ENCODE measurements at regions not wholly inside any gene's neighbourhood (a gene's known extent, or its start where the extent isn't known, plus 50 kb on each side); places are given as distances from the start of the nearest gene placed in this dataset.
A peak's percentile ranks its signal among the peaks of the same experiment; 100 is the strongest.

DNA sequence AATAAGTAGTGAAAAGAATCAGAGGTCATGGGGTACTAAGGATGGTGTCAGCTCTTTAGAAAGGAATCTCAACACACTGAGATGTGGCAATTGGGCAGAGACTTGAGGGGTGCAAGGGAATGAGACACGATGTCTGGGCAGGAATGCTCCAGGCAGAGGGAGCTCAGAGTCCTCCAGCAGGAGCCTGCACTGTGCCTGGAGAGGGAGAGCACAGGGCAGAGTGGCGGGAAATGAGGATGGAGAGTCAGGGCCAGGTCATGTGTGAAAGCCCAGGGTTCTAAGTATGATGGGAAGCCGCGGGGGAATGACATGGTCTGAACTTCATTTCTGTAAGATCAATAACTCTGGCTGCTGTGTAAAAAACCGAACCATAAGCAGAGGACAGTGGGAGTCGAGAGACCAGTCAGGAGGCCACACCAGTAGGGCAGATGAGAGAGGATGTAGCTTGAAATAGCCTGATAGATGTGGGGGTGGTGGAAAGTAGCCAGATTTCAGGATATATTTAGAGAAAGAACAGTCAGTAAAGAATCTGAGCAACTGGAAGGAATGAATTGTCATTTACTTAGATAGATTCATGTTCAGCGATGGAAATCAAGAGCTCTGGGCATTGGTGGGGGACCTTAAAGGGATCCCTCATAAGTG, 133.4 kb upstream of the DTNBP1 start:
- DNase-seq, result no peak

DNA sequence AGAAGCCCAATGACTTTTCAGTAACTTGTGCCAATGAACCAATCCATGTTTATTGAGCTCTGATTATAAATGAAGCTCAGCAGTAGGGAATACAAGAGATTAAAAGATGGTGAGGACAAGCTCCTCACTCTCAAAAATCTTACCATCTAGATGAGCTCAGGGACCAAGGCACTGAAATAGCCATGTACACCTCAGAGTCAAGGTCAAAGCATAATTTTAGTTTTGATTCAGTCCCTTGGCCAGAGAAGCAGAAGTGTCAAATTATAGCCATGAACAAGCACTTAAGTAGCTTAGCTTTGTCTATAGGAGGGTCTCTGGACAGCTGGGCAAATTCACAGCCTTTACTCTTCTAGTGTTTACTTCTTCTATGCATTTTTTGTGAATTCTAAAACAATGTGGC, 131.0 kb upstream of the DTNBP1 start:
- DNase-seq, result no peak

DNA sequence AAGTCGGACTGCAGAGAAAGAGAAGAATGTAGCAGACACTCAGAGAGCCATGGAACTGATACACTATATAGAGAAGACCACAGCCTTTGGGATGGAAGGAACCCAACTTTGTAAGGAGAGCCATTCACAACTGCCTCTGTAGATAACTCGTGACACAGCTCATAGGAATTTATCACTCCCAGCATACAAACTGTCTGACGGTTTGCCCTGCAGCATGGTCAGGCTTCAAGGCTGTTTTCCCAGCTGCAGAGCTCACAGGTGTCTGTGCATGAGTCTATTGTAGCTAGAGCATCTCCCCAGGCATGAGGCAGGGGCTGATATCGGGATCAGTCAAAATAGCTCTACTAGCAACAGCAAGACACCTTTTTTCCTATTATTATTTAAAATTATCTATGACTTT, 130.5 kb upstream of the DTNBP1 start:
- DNase-seq, result no peak

DNA sequence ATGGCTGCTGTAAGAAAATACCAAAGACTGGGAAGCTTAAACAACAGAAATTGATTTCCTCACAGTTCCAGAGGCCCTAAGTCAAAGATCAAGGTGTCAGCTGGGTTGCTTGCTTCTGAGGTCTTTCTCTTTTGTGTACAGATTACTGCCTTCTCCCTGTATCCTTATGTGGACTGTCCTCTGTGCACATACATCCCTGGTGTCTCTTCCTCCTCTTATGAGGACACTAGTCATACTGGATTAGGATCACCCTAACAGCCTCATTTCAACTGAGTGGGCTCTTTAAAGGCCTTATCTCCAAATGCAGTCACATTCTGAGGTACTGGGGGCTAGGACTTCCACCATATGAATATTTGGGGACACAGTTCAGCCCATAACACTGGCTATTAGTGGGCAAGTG, 130.0 kb upstream of the DTNBP1 start:
- DNase-seq, result no peak

DNA sequence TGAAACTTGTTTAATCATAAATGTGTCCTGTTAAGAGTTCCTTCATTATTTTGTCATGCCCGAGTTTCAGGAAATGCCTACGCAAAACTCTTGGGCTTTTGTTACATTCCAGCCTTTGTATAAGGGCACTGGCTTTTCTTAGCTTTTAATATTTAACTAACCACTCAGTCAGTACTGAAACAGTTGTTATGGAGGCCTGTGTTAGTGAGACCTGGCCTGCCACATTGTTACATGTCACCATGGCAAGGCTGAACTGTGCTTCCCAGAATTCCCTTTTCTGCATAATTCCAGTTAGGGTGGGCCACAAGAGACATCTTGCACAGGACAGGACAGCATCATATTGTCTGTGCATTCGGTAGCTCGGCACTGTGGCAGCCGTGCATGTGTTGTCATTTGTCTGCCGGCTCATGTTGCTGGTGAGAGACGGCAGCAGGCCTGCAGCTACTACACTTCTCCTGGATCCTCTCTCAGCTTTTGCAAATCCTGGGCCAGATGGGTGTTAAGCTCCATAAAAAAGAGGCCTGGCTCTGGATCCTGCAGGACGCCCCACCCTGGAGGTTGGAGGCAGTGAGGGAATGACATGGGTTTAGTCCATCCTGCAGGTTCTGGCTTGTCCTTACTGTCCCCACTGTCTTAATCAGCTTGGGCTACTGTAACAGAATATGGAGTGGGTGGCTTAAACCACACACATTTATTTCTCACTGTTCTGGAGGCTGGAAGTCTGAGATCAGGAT, 128.8 kb upstream of the DTNBP1 start:
- peak; percentile 65 for DNase-seq

DNA sequence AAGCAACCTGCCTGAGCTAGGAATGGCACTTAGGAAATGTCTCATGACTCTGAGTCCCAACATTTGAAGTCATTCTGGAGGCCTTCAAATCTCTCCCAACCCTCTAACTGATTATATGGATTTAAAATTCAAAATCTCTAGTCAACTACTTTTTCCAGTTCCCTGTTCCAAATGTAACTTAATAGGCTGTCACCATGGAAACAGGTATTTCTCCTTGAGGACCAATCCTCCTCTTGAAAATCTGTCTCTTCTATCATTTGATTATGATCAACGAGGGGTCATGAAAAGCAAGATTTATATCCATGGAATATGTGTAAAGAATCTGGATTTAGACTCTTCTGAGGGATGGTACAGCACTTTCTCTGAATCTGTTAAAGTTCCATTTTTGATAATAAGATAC, 127.3 kb upstream of the DTNBP1 start:
- peak; percentile 23 for DNase-seq

DNA sequence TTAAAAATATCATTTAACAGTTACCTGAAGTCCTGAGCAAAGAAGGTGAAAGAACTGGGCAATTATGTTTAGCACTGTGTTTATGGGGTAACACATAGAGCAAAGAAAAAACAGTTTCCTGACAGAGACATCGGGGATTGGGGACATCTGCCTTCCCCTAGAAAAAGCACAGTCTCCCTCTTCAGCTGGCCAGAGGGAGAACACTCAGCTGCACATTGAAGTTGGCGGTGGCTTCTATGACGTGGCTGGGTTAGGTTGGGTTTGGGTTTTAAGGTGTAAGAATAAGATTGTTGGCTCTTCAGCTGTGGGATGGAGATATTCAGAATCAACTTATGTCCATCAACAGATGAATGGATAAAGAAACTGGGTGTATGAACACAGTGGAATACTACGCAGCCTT, 124.0 kb upstream of the DTNBP1 start:
- no peak for DNase-seq

DNA sequence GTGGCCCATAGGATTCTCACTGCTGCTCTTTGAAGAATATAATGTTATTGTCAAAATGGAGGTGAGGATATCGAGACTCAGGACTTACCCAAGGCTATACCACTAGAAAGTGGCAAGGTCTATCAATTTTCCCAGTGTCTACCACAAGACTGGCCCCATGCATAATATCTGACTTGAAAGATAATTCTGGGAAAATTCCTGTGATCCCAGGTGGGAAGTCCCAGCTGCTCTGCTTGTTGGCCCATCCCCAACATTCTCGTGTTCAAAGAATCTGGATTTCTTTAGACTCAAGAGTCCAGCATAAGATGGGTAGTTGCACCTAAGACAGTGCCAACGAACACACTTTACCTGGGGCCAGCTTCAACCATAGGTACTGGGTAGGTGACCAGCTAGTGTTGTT, 120.7 kb upstream of the DTNBP1 start:
- no peak for DNase-seq

DNA sequence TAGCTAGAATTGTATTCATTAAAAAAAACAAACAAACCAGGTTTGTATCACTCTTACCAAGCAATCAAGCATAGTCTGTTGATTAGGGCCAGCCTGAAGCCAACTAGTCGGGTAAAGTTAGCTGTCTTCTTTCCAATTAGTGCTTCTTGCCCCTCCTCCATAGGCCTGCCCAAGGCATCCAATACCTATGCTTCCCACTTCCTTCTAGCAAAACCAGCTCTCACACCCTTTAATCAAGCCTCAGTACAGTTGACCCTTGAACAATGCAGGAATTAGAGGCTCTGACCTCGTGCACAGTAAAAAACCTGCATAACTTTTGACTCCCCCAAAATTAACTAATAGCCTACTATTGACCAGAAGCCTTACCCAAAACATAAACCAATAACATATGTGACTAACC, 119.1 kb upstream of the DTNBP1 start:
- no peak for DNase-seq

DNA sequence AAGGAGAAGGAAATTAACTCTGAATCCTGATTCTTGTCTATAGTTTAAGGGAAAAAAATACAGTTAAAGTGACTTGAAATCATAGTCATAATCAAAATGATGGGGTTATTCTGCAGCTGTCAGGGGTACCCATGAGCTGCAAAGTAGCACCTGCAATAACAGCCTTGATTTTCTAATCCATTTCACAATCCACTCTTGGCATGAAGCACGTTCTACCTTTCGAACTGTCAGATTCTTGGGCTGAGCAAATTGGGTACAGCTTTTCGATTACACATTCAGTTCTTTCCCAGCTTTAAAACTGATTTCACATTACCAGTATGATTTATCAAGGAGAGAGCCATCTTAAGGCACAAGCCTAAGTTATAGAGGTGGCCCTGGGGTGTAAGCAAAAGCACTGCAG, 118.5 kb upstream of the DTNBP1 start:
- no peak for DNase-seq

DNA sequence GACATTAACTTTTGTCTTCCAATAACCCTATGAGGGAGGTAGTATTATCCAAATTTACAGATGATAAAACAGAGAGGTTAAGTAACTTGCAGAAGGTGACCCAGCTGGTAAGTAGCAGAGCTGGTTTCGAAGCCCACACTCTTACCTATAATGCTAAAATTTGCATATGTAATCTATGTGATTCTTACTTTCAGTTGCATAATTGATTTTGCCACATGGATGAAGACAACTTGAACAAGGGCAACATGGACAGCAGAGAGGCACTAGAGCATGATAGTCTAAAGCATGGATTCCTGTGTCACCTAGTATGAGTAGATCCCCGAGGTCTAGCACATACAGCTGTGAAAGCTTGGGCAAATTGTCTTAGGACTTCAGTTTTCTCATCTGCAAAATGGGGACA, 117.6 kb upstream of the DTNBP1 start:
- no peak for DNase-seq

DNA sequence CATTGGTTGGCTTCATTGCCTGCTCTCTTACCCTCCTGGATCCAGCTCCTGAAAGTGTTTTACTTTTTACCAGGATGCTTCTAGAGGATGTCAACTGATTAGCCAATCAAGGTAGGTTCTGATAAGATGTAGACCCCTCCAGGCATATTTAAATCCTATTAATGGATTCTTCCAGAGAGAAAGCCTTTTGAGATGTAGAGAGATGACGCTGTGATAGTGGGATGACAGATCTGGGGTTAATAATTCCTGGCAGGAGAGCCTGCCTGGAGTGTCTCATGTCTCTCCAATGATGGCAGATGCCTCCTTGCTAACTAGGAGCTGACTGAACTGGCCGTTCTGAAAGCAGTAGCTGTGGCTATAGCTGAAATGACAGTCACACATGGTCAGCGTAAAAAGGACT, 116.9 kb upstream of the DTNBP1 start:
- no peak for DNase-seq

DNA sequence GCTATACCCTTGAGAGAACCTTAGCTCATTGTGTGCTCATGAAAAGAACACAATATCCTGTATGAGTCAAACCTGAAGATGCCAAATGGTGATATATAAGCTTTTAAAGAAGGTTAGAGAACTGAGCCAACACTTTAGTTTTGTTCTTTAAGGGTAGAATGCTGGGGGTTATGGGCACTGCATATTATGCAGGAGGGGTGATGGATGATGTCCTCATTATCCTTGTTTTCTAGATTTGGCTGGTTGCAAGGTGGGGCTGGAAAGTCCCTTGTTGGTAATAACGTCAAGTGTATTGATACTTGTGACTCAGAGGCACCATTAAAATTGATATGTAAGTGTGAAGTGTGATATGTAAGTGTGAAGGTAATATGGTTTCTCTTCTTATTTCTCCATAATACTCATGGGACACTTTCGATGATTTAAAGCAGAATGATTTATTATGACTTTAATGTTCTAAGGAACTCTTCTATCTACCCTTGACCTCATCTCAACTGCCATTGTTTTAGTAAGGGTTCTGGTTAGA, 113.7 kb upstream of the DTNBP1 start:
- DNase-seq, result no peak

DNA sequence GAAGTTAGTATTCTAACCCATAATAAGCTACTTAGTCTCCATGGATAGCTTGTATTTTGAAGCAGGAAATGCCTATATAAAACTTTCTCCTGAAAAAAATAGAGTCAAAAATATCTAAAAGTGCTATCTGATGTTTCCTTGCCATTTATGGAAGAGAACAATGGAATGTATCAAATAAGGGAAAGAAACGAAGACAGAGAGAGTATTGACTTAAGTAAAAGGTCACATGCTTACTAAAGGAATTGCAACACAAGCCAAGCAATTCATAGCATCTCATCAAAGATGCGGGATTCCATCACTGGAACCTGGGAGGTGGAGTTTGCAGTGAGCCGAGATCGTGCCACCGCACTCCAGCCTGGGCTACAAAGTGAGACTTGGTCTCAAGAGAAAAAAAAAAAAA, 112.9 kb upstream of the DTNBP1 start:
- DNase-seq, result no peak

DNA sequence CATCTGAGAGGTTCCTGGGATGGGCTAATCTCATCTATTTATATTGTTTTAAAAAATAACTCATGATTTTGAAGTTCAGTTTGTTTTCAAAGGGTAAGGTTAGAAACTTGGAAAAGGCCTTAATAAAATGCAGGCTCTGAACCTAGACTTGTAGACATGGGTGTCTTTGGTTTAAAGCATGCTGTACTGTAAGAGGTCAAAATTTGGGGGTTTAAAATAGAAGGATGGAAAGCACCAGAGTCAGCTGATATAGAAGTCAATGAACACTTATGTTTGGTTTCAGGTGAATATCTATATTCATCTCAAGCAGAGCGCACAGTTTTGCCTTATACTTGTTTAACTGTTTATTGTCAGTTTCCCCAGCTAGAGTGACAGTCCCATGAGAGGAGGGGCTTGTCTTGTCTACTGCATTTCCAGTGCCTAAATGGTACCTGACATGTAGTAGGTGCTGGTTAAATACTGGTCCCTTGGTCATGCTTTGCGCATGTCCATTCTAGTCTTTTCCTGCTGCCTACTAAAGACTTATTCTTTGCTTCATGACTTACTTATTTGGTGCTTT, 112.3 kb upstream of the DTNBP1 start:
- DNase-seq, result no peak

DNA sequence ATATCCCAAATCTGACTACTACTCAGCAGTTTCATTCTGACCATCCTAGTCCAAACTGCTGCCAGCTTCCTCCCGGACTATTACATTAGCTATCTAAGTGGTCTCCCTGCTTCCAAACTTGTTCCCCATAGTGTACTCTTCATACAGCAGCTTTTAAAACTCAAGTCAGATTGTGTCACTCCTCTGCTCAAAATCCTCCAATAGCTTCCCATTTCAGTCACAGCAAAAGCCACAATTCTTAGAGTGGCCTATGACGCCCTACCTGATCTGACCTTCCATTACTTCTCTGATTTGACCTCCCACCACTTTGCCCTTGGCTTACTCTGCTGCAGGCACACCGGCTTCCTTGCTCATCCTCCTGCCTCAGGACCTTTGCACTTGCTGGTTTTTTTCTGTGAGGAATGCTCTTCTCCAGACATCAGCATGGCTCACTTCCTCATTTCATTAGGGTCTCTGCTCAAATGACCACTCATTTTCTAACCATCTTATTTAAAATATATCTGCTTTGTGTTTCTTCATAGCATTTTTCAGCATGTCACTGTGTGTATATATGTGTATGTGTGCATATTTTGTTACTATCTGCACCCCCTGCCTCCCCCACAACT, 111.1 kb upstream of the DTNBP1 start:
- no peak for DNase-seq

DNA sequence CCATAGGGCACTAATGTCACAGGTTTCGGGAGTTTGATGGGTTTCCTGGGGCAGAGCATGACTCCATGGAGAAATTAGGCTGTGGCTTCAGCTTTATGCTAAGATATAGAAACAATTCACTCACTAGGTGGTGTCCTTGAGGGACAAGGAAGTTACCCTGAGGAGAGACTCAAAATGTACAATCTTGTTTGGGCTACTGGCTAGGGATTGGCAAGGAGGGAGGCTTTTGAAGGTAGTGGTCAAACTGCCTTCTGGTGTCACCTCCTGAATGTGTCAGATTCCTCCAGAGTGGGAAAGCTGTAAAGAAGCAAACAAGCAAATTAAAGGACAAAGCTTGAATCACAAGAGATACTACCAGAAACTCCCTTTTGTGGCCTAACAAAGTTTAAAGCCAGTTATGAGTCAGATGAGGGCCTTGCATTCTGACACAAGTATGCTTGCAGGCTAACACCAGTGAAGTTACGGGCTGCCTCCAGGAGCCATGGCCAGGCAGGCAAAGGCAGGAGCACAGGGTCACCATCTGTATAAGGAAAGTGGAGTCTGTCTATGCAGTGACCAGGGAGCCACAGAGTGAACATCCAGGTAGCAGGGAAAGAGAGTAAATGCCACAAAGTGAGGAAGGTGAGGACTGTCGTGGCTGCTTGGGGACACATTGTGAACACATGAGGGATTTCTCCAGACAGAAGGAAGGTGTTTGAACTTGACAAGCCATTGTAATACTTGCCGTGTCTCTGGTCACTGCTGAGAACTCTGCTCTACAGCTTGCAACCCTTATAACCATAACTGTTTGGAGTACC, 107.7 kb upstream of the DTNBP1 start:
- no peak for DNase-seq

DNA sequence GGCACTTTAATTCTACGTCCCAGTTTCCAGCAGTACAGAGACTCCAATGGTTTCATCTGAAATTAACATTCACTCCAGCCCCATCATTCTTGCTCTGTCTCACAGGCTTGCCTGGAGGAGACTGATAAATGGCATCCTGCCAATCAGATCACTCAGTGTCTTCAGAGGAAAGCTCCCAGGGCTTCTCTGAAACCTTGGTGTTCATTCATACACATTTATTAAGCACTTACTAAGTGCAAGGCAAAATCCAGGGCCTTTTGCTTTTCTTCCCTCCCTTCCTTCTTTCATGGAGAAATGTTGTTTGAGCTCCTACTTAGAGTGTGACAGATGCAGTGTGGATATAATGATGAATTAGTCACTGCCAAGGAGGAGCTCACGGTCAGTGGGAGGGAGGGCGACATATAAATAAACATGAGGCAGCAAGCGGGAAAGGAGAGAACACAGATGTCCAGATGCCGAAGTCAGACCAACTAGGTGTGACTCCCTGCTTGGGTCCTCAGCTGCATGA, 106.7 kb upstream of the DTNBP1 start:
- DNase-seq, result peak; percentile 31

DNA sequence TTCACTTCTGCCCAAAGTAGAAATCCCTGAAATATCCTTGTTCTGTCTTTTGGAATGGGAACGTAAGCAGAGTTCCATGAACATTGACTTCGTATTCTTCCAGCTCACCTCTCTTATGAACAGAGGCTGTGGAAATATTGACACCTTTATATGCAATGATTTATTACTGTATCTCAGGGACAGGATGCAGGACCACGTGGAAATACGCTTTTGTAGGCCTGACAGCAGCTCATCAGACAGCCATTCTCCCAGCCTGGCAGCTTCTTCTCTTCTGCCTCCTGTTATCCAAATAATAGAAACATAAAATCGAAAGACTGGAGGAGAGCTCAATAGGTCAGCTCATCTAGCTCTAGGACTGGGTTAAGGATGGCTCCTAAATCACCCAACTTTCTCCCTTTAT, 106.2 kb upstream of the DTNBP1 start:
- no peak for DNase-seq

DNA sequence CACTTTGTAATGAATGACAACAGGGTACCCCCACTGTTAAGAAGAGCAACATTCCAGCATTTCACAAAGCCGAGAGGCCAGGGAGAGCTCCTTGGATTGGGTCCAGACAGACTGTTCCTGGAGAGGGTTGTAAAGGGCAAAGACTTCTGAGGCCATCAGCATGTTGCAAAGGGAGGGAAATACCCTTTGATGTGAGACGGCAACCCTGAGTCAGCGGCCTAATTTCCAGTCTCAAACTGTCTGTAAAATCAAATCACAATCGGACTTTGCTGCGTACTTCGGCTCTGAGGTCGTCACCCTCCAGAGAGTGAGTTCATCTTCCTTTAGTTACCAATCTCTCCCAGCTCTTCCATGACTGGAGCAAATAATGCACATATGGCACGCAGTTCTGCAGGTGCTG, 101.0 kb upstream of the DTNBP1 start:
- peak; percentile 81 for DNase-seq

DNA sequence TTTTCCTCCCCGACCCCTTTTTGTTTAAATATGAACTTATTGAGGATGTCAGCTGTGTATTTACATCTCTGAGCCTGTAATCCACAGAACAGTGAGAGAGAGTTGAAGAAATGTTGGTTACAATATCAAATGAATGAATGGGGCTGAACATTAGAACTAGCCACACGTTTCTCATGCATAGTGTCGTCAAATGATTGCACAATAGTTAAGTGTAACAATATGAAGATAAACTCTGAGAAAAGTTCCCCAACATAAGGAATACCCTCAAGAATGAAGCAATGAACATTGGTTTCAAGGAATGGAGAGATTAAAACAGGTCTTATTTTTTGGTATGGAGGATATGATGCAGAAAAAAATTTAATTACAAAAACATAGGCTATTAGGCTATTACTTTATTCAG, 100.5 kb upstream of the DTNBP1 start:
- DNase-seq, result no peak

DNA sequence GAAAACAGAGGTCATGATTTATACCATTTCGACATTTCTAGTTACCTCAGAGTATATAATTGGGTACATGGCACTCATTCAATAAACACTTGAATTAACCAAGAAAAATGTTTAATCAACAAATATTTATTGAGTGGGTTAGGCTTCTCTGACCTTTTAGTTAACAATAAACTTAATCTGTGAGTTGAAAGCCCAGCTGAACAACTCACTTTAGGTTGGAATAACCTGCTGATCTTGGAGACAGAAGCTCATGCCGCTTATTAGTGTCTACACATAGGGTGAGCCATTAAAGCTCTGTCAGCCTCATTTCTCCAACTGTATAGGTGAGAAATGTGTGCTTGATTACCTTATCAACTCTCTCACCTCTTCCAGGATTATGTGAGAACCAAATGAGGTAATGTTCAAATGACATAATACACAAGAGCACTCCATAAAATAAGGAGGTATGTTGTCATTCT, 98.2 kb upstream of the DTNBP1 start:
- no peak for DNase-seq
